ENCODE measurements at regions not wholly inside any gene's neighbourhood (a gene's known extent, or its start where the extent isn't known, plus 50 kb on each side); places are given as distances from the start of the nearest gene placed in this dataset.

DNA sequence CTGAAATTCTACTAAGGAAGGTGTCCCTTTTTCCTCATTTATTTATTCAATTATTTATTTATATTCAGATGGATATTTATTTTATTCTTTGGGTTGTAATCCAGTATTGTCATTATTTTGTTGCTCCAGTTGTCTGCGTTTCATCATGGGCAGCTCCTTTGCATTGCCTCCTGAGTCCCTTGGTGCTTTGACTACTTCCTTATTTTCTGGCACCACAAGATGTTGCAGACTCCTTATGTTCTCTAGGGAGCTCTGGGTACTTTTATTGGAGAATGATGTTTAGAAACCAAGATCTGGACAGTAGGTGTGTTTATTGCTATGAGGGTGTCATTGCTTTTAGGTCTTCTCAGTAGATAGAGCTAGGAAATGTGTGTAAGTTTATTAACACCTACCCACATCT lies 59.9 kb upstream of the ERRFI1 start:
- ChIA-PET POLR2A (ENCODE audit: low non-redundant PET) (interaction anchor here (0.6 kb wide), 1 partner anchor 175 kb away, joined by 3 read pairs; no protein-coding TSS in a partner anchor), CTCF (interaction anchor here (0.6 kb wide), 1 partner anchor 56 kb away, joined by 4 read pairs; no protein-coding TSS in a partner anchor)
- H3K27ac ChIP-seq, result no peak overlapping the region
- TF ChIP-seq, protein P1, sequence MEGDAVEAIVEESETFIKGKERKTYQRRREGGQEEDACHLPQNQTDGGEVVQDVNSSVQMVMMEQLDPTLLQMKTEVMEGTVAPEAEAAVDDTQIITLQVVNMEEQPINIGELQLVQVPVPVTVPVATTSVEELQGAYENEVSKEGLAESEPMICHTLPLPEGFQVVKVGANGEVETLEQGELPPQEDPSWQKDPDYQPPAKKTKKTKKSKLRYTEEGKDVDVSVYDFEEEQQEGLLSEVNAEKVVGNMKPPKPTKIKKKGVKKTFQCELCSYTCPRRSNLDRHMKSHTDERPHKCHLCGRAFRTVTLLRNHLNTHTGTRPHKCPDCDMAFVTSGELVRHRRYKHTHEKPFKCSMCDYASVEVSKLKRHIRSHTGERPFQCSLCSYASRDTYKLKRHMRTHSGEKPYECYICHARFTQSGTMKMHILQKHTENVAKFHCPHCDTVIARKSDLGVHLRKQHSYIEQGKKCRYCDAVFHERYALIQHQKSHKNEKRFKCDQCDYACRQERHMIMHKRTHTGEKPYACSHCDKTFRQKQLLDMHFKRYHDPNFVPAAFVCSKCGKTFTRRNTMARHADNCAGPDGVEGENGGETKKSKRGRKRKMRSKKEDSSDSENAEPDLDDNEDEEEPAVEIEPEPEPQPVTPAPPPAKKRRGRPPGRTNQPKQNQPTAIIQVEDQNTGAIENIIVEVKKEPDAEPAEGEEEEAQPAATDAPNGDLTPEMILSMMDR (conservative IDR thresholded peaks at IDR 0.05; ENCODE audit: low read depth), result no peak
- no peak for DNase-seq (ENCODE audit: low spot score)

DNA sequence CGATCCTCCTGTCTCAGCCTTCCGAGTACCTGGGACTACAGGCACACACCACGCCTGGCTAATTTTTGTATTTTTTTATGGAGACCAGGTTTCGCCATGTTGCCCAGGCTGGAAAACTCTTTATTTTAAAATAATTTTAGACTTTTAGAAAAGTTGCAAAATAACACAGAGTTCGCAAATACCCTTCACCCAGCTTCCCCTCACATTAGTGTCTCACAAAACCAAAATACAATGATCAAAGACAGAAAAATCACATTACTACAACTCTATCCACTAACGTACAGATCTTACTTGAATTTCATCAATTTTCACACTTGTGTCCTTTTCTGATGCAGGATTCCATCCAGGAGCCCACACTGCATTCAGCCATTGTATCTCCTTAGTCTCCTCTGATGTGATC lies 58.8 kb upstream of the ERRFI1 start:
- no peak for DNase-seq (ENCODE audit: low spot score)
- ChIA-PET POLR2A (ENCODE audit: low non-redundant PET) (no interaction called here), CTCF (no interaction called here)
- H3K27ac ChIP-seq, result no peak overlapping the region
- TF ChIP-seq, protein P1 (conservative IDR thresholded peaks at IDR 0.05; ENCODE audit: low read depth), result no peak

DNA sequence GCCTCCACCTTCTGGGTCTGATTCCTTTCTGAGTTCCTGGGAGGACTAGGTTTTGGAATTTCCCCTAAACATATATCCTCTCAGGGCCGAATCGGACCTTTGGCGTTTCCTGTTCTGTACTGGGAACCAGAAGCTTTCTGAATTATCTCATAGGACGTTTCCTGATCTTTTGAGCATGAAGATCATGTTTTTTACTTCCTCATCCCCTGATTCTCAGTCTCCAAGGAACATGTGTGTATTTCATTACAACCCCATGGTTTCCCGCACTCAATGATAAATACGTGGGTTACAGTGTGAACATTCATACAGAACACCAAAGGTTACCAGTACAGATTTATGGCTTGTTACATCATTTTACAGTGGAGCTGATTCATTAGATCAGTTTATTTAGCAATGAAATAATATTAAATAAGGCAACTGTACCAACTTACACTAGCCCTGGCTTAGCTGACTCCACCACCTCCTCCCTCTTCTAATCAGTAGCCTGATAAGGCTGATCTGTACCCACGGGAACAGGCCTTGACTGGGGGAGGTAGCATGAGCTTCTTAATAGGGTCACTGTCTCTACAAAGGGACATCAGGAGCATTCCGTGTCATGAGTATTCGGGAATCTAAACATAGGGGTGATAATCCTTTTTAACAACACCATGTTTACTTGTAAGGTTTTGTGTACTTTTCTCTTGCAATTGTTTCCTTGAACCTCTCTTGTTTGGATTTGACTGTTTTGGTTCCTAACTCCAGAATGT lies 57.8 kb upstream of the ERRFI1 start:
- ChIA-PET CTCF (interaction anchor here (0.6 kb wide), 1 partner anchor 11 kb away, joined by 3 read pairs; no protein-coding TSS in a partner anchor), POLR2A (ENCODE audit: low non-redundant PET) (no interaction called here)
- H3K27ac ChIP-seq, result no peak overlapping the region
- DNase-seq (ENCODE audit: low spot score), result no peak
- TF ChIP-seq, protein P1 (conservative IDR thresholded peaks at IDR 0.05; ENCODE audit: low read depth), result no peak

DNA sequence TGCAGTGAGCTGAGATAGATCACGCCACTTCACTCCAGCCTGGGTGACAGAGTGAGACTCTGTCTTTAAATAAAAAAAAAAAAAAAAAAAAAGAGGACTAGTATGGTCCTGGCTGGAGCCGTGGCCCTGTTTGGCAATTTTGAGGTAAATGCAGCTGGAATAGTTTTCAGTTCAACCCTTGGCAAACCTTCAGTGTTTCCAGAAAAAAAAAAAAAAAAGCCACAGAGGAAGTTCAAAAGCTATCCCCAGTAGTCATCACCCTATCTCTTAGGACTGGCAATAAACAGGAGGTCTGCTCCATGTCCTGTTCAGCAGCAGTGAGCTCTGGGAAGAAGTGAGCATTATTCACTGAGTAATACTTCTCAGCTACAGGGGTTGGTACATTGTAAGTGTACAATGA lies 56.8 kb upstream of the ERRFI1 start:
- DNase-seq (ENCODE audit: low spot score), result no peak
- no peak overlapping the region for H3K27ac ChIP-seq
- TF ChIP-seq, protein P1 (conservative IDR thresholded peaks at IDR 0.05; ENCODE audit: low read depth), result no peak
- CTCF ChIA-PET, result interaction anchor here (0.6 kb wide), 1 partner anchor 111 kb away, joined by 3 read pairs; no protein-coding TSS in a partner anchor
- POLR2A ChIA-PET (ENCODE audit: low non-redundant PET), result no interaction called here

DNA sequence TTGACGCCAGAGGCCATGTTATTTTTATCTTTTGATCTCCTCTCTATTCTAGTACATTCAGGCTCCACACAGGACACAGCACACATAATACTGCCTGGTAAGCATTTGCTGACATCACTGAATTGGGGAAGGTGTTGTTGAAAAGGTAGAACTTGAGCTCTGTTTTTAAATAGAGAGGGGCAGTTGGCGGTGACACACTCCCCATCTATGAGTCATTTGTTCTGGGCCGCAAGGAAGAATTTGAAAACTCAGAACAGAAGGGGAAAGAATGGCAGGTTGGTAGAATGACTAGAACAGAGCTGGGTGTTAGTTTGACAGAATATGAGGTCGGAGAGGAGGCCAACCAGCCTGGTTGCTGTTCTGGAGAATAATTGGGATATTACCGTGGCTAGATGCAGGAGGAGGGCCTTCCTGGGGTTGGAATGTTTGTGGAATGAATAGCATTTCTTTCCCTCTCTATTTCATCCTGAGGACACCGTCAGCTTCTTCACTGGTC lies 52.1 kb upstream of the ERRFI1 start:
- ChIA-PET CTCF (interaction anchor here (0.5 to 1.6 kb wide), 4 partner anchors 19 to 236 kb away, joined by 3 to 4 read pairs (median 3); no protein-coding TSS in a partner anchor), POLR2A (ENCODE audit: low non-redundant PET) (no interaction called here)
- TF ChIP-seq, protein P1 (conservative IDR thresholded peaks at IDR 0.05; ENCODE audit: low read depth), result no peak
- DNase-seq (ENCODE audit: low spot score), result peak; percentile 82
- peak overlapping the region; percentile 61; the same call in 1 of the 2 replicates for H3K27ac ChIP-seq

DNA sequence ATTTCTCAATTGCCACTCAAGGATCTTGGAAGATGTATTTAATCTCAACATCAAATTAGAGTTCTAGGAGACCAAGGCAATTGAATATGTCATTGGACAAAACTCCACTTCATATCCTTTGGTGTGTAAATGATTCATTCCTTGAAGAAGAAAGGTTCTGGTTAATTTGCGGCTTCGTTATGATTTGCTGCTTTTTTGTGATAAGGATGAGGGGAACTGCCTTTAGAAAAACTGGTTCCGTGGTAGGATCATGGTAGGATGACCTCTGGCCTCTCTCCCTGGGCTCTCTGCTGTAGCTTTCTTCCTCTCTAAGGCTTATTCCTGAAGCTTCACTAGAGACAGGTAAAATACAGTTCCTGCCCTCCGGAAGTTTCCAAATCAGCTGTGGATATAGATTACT lies 51.5 kb upstream of the ERRFI1 start:
- TF ChIP-seq, protein P1 (conservative IDR thresholded peaks at IDR 0.05; ENCODE audit: low read depth), result no peak
- peak overlapping the region; percentile 79 for H3K27ac ChIP-seq
- DNase-seq (ENCODE audit: low spot score), result no peak
- CTCF ChIA-PET, result interaction anchor here (0.5 to 1.6 kb wide), 4 partner anchors 13 to 237 kb away, joined by 3 to 4 read pairs (median 4); no protein-coding TSS in a partner anchor
- POLR2A ChIA-PET (ENCODE audit: low non-redundant PET), result no interaction called here

Measured in RWPE1 (cell line).